Smooth muscle cell (in vitro differentiated cells): ENCODE measurements at regions not wholly inside any gene's neighbourhood (a gene's known extent, or its start where the extent isn't known, plus 50 kb on each side); places are given as distances from the start of the nearest gene placed in this dataset.

Source experiments
- DNase-seq: peaks from one replicate; lab custom pipeline; 2025; ENCODE audit not compliant: unreplicated experiment; lab: John Stamatoyannopoulos, UW
- H2AFZ ChIP-seq: fragments of 200-600 bp; sonication (generic); 2 replicates; pipeline ENCODE4 v1.6.0; 2016; ENCODE audit warnings: antibody characterized with exemption, low read depth, mild to moderate bottlenecking
- H3F3A ChIP-seq: fragments of 200-600 bp; sonication (generic); 2 replicates; pipeline ENCODE4 v1.6.0; 2017; ENCODE audit warnings: antibody characterized with exemption, low read depth
- H3K27ac ChIP-seq: fragments of 200-600 bp; sonication (generic); 2 replicates; pipeline ENCODE4 v1.5.1; 2016; ENCODE audit warnings: low read depth, mild to moderate bottlenecking
- H3K27me3 ChIP-seq: fragments of 200-600 bp; sonication (generic); 2 replicates; pipeline ENCODE4 v1.6.1; 2016; ENCODE audit warnings: low read depth, mild to moderate bottlenecking
- H3K36me3 ChIP-seq: fragments of 200-600 bp; sonication (generic); 2 replicates; pipeline ENCODE4 v1.5.1; 2016; ENCODE audit warnings: low read depth
- H3K4me1 ChIP-seq: fragments of 200-600 bp; sonication (generic); 2 replicates; pipeline ENCODE4 v1.5.1; 2016; ENCODE audit warnings: low read depth
- H3K4me2 ChIP-seq: fragments of 200-600 bp; sonication (generic); 2 replicates; pipeline ENCODE4 v1.6.0; 2016; ENCODE audit warnings: mild to moderate bottlenecking
- H3K4me3 ChIP-seq: fragments of 200-600 bp; sonication (generic); 2 replicates; pipeline ENCODE4 v1.5.1; 2016; ENCODE audit warnings: mild to moderate bottlenecking
- H3K79me2 ChIP-seq: fragments of 200-600 bp; sonication (generic); 2 replicates; pipeline ENCODE4 v1.6.0; 2016; ENCODE audit warnings: low read depth, mild to moderate bottlenecking
- H3K9ac ChIP-seq: fragments of 200-600 bp; sonication (generic); 2 replicates; pipeline ENCODE4 v1.6.0; 2016; ENCODE audit warnings: low read depth
- H3K9me3 ChIP-seq: fragments of 200-600 bp; sonication (generic); replicated peaks from 2 replicates; pipeline ENCODE4 v1.5.1; 2016; ENCODE audit warnings: low read depth
- H4K20me1 ChIP-seq: fragments of 200-600 bp; sonication (generic); 2 replicates; pipeline ENCODE4 v1.6.0; 2016; ENCODE audit warnings: low read depth
- CTCF ChIP-seq: fragments of 200-600 bp; sonication (generic); IDR thresholded peaks from 2 replicates; pipeline ENCODE4 v1.5.1; 2017; ENCODE audit warnings: borderline replicate concordance, mild to moderate bottlenecking, antibody characterized with exemption; ENCODE audit not compliant: insufficient read depth, poor library complexity, severe bottlenecking
- WGBS: methylation state at CpG from one replicate; pipeline ENCODE4 v1.1.7; 2016; ENCODE audit warnings: low lambda C conversion rate; 5-methylcytosine and 5-hydroxymethylcytosine counted together

- no peak for TF ChIP-seq CTCF
- peak overlapping the region; percentile 15 for H3K4me2 ChIP-seq
- 24% methylated on average over 1 of the region's 1 CpG for WGBS
- no peak overlapping the region for H3K9ac ChIP-seq
- H3K27me3 ChIP-seq, result no peaks in the 10 kb centered on the region
- H3K79me2 ChIP-seq, result no peaks in the 10 kb centered on the region
- H3F3A ChIP-seq, result no peaks in the 10 kb centered on the region
- DNase-seq, result no peak
- no peaks in the 10 kb centered on the region for H4K20me1 ChIP-seq
- no peaks in the 10 kb centered on the region for H3K9me3 ChIP-seq
- H3K4me3 ChIP-seq, result no peak overlapping the region
- peak overlapping the region; percentile 71 for H3K27ac ChIP-seq
- no peak overlapping the region for H2AFZ ChIP-seq
- no peaks in the 10 kb centered on the region for H3K36me3 ChIP-seq
- H3K4me1 ChIP-seq, result peaks cover 6% of the 10 kb centered on the region
These were observed 56.2 kb downstream of the RTL9 start for GRCh38 chrX:110414679-110415439.

GRCh38 chrX:110415440-110416170 lies 57.0 kb downstream of the RTL9 start:
- Histone ChIP-seq H3K36me3 (no peaks in the 10 kb centered on the region), H2AFZ (no peak overlapping the region), H3K4me1 (peaks cover 6% of the 10 kb centered on the region), H3K4me3 (no peak overlapping the region), H3K27me3 (no peaks in the 10 kb centered on the region), H3K79me2 (no peaks in the 10 kb centered on the region), H4K20me1 (no peaks in the 10 kb centered on the region), H3K9ac (no peak overlapping the region), H3K27ac (peak overlapping the region; percentile 71), H3K4me2 (peak overlapping the region; percentile 15), H3F3A (no peaks in the 10 kb centered on the region), H3K9me3 (no peaks in the 10 kb centered on the region)
- DNase-seq, result no peak
- TF ChIP-seq CTCF, result no peak
- WGBS, result 57% methylated on average over 6 of the region's 6 CpGs

GRCh38 chrX:110417128-110417527 lies 58.5 kb downstream of the RTL9 start:
- WGBS, result 89% methylated on average over 4 of the region's 4 CpGs
- Histone ChIP-seq H3K4me1 (peaks cover 6% of the 10 kb centered on the region), H3K27ac (no peak overlapping the region), H4K20me1 (no peaks in the 10 kb centered on the region), H3K9me3 (no peaks in the 10 kb centered on the region), H3K4me3 (no peak overlapping the region), H2AFZ (no peak overlapping the region), H3K36me3 (no peaks in the 10 kb centered on the region), H3K4me2 (no peak overlapping the region), H3K79me2 (no peaks in the 10 kb centered on the region), H3F3A (no peaks in the 10 kb centered on the region), H3K9ac (no peak overlapping the region), H3K27me3 (no peaks in the 10 kb centered on the region)
- TF ChIP-seq CTCF, result no peak
- DNase-seq, result no peak
